Activated CD8-positive, alpha-beta memory T cell treated with anti-CD3 and anti-CD28 coated beads for 4 hours (primary cell): ENCODE measurements at regions not wholly inside any gene's neighbourhood (a gene's known extent, or its start where the extent isn't known, plus 50 kb on each side); places are given as distances from the start of the nearest gene placed in this dataset.
"Not testable (repeated sequence)": the region's sequence is repeated elsewhere in the genome, so short reads cannot be mapped to it uniquely, and the experiment has no call there.

Source experiments
- DNase-seq, 2 donors: peaks; one replicate each; pipeline ENCODE4 v3.0.0-alpha.2; 2020; ENCODE audit warnings: low read depth in 2 of 2

DNA sequence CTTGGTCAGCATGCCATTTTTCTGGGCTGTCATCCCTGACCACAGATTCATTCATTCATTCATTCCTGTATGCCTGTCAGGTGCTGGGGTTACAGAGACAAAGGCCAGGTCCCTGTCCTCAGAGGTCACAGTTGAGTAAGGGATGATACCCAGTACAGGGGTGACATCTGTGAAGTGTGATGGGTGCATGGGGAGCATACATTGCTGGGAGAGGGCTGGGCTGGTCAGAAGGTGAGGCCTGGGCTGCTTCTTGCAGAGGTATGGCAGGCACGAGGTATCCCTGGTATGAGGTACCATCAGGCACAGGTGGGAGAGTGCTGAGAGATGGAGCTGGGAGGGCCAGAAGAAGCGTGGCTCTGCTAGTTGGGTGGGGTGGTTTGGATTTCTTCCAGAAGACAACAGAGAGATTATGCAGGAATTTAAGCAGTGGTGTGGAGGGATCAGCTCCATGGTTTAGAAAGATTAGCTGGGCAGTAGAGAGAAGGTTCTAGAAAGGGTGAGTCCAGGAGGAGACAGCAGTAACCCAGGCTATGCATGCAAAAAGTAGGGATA, 181.9 kb upstream of the HAAO start:
- no peak for DNase-seq

DNA sequence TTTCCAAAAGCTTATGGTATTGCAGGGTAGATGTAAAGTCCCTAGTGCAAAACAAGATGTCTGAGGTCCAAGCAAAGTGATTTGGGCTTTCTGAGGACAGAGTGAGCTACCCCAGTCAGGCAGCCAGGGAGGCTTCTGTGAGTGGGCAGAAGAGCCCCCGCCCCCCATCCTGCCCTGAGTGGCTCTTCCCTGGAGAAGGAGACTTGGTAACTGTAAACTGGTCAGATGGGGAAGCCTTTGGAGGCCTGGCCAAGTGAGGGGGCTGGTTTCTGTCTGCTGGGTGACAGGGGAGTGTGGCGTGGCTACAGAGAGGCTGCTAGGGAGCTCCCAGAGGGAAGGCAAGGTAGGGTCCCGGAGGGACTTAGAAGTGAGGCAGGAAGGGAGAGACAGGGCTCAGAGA, 181.3 kb upstream of the HAAO start:
- no peak for DNase-seq

DNA sequence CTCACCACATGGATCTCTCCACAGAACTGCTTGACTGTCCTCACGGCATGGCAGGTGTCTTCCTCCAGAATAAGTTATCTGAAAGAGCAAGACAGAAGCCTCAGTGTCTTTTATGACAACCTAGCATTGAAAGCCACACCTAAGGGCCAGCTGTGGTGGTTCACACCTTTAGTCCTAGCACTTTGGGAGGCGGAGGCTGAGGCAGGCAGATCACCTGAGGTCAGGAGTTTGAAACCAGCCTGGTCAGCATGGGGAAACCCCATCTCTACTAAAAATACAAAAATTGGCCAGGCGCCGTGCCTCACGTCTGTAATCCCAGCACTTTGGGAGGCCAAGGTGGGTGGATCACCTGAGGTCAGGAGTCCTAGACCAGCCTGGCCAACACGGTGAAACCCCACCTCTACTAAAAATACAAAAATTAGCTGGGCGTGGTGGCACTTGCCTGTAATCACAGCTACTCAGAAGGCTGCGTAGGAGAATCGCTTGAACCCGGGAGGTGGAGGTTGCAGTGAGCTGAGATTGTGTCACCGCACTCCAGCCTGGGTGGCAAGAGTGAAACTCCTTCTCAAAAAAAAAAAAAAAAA, 180.6 kb upstream of the HAAO start:
- not testable (repeated sequence) for DNase-seq

DNA sequence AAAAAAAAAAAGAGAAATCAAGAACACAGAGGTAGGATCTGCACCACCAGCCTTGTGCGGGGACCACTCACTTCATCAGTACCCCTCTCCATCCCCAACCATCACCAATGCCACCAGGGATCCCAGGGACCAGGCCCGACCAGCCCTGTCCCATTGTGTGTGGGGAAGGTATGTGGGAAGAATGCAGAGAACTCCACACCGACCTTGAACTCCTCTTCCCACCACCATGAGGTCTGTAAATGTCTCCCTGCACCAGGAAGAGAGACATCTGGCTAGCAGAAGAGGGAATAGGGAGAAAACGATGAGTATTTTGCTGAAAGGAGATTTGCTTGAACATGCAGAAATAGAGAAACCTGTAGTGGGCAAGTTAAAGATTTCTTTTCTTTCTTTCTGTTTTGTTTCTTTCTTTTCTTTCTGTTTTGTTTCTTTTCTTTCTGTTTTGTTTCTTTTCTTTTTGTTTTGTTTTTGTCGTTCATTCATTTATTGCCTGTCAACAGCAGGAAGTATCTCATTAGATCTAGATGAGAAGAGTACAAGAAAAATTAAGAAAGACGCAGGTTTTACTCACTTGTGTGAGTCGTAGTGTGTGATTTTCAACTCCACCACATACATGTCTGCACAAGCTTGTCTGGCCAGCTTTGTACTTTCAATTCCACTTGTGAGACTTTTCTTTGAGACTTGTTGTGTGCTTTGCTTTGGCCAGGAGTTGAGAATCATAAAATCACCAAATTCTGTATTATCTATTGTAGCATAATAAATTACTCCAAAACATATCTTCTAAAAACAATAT, 179.8 kb upstream of the HAAO start:
- no peak for DNase-seq

DNA sequence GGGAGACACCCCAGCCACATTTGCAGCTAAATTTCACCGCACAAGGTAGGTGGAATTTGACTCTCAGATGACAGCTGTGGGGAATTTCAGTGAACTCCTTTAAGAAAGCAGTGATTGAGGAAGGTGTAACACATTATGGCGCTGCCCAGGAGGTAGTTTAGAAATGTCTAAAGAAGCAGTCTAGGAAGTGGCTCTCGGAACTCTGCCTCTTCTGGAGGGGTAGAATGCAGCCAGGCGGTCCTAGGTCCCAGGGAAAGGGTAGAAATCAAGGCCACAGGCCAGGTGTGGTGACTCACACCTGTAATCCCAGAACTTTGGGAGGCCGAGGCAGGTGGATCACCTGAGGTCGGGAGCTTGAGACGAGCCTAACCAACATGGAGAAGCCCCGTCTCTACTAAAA, 179.0 kb upstream of the HAAO start:
- no peak for DNase-seq

DNA sequence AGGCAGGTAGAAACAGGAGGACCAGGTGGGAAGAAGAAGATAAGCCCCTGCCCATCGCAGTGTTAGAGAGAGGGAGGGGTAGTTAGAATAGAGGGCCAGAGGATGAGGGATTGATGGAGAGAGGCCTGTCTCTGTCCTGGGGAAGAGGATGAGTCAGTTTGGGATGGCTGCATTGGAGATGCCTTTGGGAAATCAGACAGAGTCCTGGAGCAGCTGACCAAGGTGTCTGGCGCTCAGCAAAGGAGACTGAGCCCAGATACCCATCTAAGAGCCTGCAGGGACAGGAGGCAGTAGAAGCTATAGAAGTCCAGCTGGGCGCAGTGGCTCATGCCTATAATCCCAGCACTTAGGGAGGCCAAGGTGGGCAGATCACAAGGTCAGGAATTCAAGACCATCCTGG, 177.8 kb upstream of the HAAO start:
- no peak for DNase-seq

DNA sequence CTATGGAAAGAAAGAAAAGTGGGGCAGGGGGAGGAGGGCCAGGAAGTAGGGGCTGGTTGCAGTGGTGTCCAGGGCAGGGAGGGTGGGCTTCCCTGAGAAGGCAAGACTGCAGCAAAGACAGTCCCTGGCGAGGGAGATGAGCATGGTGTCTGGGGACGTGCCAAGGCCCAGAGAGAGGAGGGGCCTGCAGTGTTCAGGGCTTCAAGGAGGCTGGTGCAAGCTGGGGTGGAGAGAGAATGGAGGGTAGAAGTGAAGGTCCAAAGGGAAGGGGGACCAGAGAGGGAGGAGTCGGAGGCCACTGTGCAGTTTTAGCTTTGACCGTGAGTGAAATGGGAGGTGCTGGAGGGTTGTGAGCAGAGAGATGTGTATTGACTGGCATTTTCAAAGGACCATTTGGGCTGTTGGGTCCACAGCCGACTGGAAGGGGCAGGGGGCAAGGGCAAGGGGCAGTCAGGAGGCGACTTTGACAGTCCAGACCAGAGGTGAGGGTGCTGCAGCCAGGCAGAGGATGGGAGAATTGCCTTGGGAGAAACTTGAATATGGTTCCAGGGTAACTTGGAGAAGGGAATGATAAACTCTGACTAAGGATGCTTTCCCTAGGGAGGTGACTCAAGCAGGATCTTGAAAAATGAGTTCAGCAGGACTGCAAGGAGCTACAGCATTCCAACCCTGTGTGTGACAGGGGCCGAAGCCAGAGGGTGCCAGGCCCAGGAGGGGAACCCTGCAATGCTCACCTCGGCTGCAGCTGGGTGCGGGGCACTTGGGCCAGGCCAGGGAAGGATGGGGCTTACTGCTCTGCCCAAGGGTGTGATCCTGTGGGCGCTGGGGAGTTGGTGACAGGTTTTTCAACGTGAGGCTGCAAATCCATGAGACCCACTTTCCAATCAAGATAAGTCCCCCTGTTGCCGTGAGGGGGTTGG, 177.1 kb upstream of the HAAO start:
- DNase-seq = no peak

DNA sequence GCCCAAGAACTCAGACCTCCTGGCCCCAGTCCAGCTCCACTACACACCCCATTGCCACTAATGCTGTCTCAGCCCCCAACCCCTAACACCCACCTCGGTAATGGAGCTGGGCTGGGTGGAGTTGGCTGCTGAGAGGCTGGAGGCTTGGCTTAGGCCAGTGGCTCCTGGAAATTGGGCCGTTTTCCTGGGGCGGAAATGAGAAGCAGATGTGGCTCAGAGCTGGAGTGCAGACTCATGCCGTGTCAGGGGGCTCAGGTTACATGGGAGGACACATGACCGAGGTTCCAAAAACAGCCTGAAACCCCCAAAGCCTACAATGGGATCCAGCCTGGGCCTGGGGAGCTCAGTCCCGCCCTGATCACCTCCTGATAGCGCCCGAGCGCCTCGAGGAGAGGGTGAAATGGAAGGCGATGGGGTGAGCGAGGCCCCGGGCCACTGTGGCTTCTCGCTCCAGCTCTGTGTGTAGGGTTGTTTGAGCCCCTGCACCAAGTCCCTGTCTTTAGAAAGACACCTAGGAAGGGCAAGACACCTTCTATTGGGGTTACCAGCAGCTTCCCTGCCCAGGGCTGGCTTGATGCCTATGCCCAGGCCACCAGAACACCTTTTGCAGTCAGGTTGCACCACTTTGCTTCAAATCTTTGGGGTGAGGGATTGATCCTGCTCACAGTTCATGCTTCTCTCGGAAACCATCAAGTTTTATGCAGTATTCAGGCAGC, 175.7 kb upstream of the HAAO start:
- no peak for DNase-seq

DNA sequence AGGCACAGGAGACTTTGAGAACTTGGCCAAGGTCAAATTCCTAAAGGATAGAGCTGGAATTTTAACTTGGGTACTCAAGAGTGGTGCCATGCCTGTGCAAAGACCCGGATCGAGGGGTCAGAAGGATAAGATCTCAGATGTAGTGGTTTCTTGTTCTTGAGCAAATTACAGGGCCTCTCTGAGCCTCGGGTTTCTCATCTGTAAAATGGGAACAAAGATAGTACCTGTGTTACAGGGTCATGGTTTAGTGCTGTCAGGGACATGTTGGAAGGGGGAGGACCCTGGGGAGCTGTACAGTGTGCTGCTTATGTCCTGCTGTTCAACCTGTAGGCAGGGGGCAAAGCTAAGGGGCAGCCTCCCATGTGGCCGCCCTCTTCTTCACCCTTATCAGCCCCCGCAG, 173.5 kb upstream of the HAAO start:
- no peak for DNase-seq

DNA sequence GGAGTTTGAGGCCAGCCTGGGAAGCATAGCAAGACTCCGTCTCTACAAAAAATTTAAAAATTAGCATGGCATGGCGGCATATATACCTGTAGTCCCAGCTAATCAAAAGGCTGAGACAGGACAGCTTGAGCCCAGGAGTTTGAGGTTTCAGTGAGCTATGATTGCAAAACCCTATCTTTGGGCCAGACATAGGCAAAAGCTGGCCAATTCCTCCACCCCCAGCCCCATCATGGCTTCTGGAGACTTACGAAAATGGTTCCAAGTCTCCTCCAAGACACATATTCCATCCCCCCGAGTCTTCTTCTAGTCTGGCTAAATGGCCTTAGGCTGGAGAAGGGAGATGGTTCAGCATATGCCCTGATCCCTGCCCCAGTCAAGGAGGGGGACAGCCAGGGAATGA, 172.8 kb upstream of the HAAO start:
- DNase-seq = no peak

DNA sequence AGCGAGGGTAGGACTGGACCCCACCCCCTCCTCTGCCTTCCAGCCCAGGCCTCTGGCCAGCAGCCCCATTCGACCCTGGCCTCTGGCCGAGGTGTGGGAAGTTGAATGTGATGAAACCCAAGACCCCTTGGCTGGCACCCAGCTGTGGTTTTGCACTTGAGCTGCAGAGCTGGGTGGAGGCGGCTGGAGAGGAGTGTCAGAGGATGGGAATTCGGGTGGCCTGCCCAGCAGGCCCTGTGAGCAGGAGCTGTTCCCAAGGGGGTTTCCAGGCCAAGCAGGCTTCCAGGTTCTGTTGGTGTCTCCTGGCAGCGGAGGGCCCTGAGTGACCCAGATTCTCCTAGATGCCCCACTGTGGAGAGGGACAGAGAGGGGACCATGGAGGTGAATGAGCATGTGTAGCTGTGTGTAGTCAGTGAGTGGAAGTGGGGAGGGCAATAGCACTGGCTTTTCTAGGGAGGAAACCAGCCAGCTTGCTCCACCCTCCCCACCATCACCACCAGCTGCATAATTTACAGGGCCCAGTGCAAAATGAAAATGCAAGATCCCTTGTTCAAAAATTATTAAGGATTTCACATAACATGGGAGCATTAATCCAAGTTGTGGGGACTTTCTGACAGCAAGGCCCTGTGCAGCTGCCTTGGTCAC, 172.2 kb upstream of the HAAO start:
- DNase-seq = no peak

DNA sequence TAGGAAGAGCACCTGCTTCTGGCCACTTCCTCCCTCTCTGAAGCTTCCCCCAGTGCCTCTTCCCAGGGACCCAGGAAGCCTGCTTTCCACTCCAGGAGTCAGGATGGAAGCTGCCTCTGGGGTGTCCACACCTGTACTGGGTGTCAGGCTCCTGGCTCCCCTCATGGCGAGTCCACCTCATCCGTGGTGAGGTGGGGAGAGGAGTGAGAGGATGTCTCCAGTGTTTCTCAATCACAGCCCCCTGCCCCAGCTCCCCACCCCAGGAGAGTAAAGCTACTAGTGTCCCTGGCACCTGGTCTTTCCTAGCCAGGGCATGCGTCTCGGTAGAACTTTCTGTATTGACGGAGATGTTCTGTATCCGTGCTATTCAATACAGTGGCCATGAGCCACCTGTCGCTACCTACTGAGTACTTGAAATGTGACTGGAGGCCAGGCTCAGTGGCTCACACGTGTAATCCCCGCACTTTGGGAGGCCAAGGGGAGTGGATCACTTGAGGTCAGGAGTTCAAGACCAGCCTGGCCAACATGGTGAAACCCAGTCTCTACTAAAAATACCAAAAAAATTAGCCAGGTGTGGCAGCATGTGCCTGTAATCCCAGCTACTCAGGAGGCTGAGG, 171.2 kb upstream of the HAAO start:
- no peak for DNase-seq

DNA sequence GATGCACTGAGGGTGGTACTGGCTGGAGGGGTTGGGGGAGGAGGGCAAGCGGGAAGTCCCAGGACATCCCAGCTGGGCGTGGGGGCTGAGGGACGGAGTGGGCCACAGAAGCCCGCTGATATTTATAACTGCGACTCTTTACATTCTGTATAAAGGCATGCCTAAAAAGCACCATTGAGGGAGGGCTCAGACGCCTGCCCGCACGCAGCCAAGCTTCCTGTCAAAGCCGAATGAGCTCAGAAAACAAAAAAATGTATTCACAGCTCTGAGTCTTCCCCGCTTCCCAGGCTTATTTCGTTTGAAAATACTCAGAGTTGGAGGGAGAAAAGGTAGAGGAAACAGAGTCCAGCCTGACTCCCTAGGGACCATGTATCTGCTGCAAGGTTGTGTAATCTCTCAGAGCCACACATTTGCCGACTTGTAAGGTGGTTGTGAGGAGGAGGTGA, 170.1 kb upstream of the HAAO start:
- DNase-seq = no peak

DNA sequence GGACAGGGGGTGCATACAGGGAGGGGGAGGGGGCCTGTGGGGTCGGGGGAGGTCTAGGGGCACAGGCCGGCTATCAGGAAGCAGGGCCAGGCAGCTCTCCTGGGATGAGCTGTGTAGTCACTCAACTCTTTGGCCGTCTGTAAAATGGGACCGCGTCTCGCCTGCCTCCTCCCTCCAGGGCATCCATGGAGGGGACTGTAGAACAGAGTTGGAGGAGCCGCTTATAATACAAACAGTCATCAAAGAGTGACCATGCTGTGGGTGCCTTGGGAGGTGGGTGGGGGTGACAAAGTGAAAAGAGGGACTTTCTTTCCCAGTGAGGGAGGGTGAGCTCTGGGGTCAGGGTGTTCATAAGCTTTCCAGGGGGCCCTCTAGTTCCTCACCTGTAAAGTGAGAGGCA, 169.6 kb upstream of the HAAO start:
- DNase-seq = no peak

DNA sequence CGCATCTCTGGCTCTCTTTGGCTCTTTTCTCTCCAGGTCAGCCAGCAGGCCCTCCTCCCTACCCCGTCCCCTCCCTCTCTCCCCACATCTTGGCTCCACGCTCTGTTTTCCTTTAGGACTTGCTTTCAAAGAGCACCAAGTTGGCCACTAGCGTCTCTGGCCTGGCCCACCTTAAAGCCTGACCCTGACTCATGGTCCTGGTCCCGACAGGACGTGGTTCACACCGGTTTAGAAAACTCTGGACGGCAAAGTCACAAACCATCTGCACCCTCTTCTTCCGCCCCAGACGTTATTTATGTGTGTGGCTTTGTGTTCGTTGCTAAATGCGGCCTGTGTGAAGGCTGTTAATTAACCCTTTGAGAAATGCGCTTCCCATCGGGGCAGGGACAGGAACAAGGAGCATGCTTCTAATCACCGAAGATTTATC, 169.0 kb upstream of the HAAO start:
- no peak for DNase-seq

DNA sequence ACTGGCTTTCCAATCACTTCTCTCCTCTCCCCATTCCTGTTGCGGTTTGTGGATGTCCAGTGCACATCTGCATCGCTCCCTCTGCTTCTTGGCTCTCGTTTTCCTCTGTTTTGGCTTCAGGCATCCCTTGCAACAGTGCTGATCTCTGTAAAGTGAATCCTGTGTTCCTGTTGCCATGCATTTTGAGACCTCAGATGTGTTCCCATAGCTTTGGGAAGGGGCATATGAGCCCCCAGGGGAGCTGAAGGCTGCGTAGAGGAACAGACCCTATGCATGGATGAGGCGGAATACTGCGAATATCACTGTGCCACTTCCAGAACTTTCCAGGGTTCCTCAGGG, 168.4 kb upstream of the HAAO start:
- no peak for DNase-seq

DNA sequence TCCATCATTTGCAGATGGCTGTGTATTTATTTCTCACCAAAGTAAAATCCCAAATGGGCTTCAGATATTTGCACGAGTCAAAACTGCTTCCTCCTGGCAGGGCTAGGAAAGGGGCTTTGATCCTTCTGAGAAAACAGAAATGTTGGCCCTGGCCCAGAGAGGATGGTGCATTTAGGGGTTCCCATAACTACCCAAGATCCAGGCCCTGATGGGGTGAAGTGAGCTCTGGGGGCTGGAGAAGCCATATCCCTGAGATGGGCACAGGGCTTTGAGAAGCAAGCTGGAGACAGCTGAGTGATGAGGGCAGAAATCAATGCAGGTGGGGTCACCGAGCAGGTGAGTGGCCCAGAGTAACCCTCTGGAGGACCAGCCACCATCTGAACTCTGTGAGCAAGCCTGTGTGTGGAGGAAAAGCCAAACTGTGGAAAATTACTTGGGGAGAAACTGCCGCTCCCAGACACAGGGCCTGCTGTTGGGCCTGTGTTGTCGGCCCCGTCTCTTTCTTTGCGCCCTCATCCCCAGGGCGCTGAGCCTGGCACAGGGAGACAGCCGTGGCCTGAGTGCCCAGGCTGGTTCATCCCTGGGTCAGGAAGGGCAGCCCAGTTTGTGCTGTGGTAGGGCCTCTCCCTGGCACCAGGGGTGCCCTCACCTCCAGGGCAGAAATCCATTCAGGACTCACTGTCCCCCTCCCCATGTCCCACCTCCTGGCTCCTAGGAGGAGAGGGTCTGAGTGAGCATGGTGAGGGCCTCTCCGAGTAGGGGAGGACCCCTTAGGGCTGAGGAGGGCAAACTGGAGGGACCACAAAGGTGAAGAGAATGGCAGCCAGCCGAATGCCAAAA, 167.8 kb upstream of the HAAO start:
- DNase-seq = no peak

DNA sequence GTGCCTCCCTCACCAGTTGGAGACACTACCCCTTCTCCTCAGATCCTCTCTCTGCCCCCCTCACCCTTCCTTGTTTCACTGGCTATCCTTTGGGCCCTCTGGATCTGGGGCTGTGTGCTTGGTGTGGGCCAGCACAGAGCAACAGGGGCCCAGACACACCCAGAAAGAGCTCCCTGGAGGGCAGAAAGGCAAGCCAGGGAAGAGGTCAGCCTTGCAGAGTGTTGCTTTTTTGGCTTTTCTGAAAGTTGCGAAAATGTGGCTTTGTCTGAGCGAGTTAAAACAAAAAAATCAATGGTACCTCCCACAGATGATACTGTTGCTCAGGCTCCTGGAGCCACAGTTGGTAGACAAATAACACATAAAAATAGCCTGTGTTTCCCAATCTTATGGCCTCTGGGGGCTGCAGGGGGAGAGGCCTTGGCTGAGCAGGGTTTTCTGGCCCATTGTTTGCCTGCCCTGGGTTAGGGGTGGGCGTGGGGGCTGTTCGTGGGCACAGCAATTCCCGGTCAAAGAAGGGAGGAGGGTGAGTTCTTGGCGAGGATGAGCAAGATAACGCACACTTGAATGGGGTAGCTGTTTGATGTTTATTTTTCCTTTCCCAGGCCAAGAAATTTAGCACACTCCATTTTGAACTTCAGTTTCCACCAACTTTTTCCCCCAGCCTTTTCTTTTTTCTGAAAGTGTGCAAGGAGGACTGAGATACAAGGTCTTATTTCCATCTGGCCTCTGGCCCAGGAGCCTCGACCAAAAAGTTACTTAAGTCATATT, 167.0 kb upstream of the HAAO start:
- DNase-seq = no peak

DNA sequence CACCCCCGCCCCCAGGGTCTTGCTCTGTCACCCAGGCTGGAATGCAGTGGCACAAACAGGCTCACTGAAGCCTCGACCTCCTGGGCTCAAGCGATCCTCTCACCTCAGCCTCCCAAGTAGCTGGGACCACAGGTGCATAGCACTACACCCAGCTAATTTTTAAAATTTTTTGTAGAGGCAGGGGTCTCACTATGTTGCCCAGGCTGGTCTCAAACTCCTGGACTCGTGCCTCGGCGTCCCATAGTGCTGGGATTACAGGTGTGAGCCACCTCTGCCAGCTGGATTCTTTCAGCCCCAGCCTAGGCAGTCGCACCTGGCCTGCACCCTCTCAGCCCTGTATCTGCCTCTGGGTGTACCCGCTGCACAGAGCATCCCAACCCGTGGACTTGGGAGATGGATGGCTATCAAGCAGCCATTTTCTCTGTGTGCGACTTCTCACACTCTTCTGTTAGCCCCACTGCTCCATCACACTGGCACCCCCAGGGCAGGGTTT, 166.4 kb upstream of the HAAO start:
- no peak for DNase-seq
